ENCODE measurements at regions not wholly inside any gene's neighbourhood (a gene's known extent, or its start where the extent isn't known, plus 50 kb on each side); places are given as distances from the start of the nearest gene placed in this dataset.
"Not testable (repeated sequence)": the region's sequence is repeated elsewhere in the genome, so short reads cannot be mapped to it uniquely, and the experiment has no call there.

DNA sequence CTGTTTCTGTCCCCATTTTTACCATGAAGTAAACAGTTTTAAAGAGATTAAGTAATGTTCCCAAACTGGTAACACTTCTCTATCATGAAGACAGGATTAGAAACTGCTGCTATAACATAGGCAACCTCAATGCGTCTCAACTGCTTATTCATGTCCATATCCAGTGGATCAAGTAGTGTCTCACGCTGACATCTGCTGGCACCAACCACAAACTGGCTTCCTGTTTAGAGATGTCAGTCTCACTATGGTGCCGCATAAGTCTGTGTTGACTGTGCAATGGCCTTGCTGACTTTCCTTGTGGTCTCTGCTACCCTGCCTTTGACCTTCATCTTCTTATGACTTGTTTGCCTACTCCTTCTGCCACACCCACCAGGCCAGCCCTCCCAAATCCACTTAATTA lies 369.6 kb upstream of the DPP6 start:
- Histone ChIP-seq H3K36me3 (ENCODE audit: control insufficient read depth in 5 of 5, insufficient read depth in 5 of 5, low read length in 5 of 5) (no peaks in the 10 kb centered on the region), H3K4me1 (ENCODE audit: control insufficient read depth in 5 of 5, insufficient read depth in 5 of 5, low read length in 5 of 5) (no peaks in the 10 kb centered on the region), H3K9ac (ENCODE audit: low read length in 5 of 5) (no peak overlapping the region), H3K27ac (ENCODE audit: low read depth, low read length) (no peak overlapping the region), H3K9me3 (ENCODE audit: control insufficient read depth in 5 of 5, low read length in 5 of 5) (no peaks in the 10 kb centered on the region), H3K4me3 (ENCODE audit: low read depth in 1 of 5, low read length in 5 of 5) (no peak overlapping the region), H3K27me3 (ENCODE audit: control insufficient read depth in 5 of 5, insufficient read depth in 4 of 5, low read length in 5 of 5) (no peaks in the 10 kb centered on the region)

DNA sequence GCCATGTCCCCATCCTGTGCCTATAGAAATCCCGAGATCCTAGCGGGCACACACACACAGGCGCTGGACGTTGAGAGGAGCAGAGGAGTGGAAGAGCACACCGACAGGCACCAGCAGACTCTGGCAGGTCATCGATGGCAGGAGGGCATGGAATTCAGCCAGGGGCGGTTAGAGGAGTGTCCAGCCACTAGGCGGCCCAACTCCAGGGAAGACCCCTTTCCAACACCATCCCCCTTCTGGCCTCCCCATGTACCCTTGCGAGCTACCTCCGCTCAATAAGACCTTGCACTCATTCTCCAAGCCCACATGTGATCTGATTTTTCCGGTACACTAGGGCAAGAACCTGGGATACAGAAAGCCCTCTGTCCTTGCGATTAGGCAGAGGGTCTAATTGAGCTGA lies 356.0 kb upstream of the DPP6 start:
- H3K9me3 ChIP-seq (ENCODE audit: control insufficient read depth in 5 of 5, low read length in 5 of 5): no peaks in the 10 kb centered on the region
- H3K27ac ChIP-seq (ENCODE audit: low read depth, low read length): no peak overlapping the region
- H3K4me1 ChIP-seq (ENCODE audit: control insufficient read depth in 5 of 5, insufficient read depth in 5 of 5, low read length in 5 of 5): no peaks in the 10 kb centered on the region
- no peak overlapping the region for H3K9ac ChIP-seq (ENCODE audit: low read length in 5 of 5)
- H3K4me3 ChIP-seq (ENCODE audit: low read depth in 1 of 5, low read length in 5 of 5): no peak overlapping the region
- H3K36me3 ChIP-seq (ENCODE audit: control insufficient read depth in 5 of 5, insufficient read depth in 5 of 5, low read length in 5 of 5): no peaks in the 10 kb centered on the region
- H3K27me3 ChIP-seq (ENCODE audit: control insufficient read depth in 5 of 5, insufficient read depth in 4 of 5, low read length in 5 of 5): no peaks in the 10 kb centered on the region

DNA sequence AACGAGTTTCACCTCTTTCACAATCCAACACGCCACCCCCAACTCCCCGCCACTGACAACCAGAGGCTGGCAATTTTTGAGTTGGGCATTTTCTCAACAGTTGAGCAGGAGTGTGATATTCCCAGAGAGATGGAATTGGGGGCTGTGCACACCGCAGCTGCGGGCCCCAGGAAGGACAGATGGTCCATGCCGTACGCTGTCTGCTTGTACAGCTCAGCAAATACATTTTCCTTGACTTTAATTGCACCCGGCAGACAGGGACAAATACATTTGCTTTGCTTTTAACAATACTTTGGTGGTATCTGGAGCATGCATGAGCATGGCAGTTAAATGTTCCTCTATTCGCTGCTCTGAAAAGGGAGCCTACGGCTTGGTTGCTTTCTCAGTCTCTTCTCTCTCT lies 354.2 kb upstream of the DPP6 start:
- Histone ChIP-seq H3K27me3 (ENCODE audit: control insufficient read depth in 5 of 5, insufficient read depth in 4 of 5, low read length in 5 of 5) (no peaks in the 10 kb centered on the region), H3K36me3 (ENCODE audit: control insufficient read depth in 5 of 5, insufficient read depth in 5 of 5, low read length in 5 of 5) (no peaks in the 10 kb centered on the region), H3K4me1 (ENCODE audit: control insufficient read depth in 5 of 5, insufficient read depth in 5 of 5, low read length in 5 of 5) (no peaks in the 10 kb centered on the region), H3K27ac (ENCODE audit: low read depth, low read length) (no peak overlapping the region), H3K9me3 (ENCODE audit: control insufficient read depth in 5 of 5, low read length in 5 of 5) (peaks cover 0 to 5% (median 0%) of the 10 kb centered on the region in 5 donors), H3K4me3 (ENCODE audit: low read depth in 1 of 5, low read length in 5 of 5) (no peak overlapping the region), H3K9ac (ENCODE audit: low read length in 5 of 5) (no peak overlapping the region)

- no peaks in the 10 kb centered on the region for H3K4me1 ChIP-seq (ENCODE audit: control insufficient read depth in 5 of 5, insufficient read depth in 5 of 5, low read length in 5 of 5)
- H3K36me3 ChIP-seq (ENCODE audit: control insufficient read depth in 5 of 5, insufficient read depth in 5 of 5, low read length in 5 of 5): no peaks in the 10 kb centered on the region
- H3K9ac ChIP-seq (ENCODE audit: low read length in 5 of 5): no peak overlapping the region
- peaks cover 0 to 5% (median 0%) of the 10 kb centered on the region in 5 donors for H3K9me3 ChIP-seq (ENCODE audit: control insufficient read depth in 5 of 5, low read length in 5 of 5)
- H3K27ac ChIP-seq (ENCODE audit: low read depth, low read length): no peak overlapping the region
- no peak overlapping the region for H3K4me3 ChIP-seq (ENCODE audit: low read depth in 1 of 5, low read length in 5 of 5)
- no peaks in the 10 kb centered on the region for H3K27me3 ChIP-seq (ENCODE audit: control insufficient read depth in 5 of 5, insufficient read depth in 4 of 5, low read length in 5 of 5)
Measured at GRCh38 chr7:153701678-153702077, 350.5 kb upstream of the DPP6 start.

DNA sequence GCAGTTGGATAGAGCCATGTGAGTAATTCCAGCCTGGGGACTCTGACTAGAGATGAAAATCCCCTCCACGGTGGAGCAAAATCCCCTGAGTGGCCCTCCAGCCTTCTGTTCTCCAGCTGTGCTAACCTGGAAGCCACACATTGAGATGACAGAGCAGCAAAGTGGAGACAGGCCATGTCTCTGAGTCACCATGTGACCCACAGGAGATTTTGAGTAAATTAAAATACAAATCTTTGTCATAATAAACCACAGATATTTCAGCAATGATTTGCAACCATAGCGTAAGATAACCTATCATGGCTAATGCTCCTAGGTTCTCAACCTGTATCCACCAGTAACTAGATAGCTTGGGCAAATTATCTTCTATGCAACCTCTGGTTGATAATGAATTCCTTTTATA lies 328.3 kb upstream of the DPP6 start:
- not testable (repeated sequence) for H3K4me1 ChIP-seq (ENCODE audit: control insufficient read depth in 5 of 5, insufficient read depth in 5 of 5, low read length in 5 of 5); H3K27me3 ChIP-seq (ENCODE audit: control insufficient read depth in 5 of 5, insufficient read depth in 4 of 5, low read length in 5 of 5); H3K36me3 ChIP-seq (ENCODE audit: control insufficient read depth in 5 of 5, insufficient read depth in 5 of 5, low read length in 5 of 5); H3K9me3 ChIP-seq (ENCODE audit: control insufficient read depth in 5 of 5, low read length in 5 of 5); H3K4me3 ChIP-seq (ENCODE audit: low read depth in 1 of 5, low read length in 5 of 5); H3K9ac ChIP-seq (ENCODE audit: low read length in 5 of 5); H3K27ac ChIP-seq (ENCODE audit: low read depth, low read length)

GRCh38 chr7:153731504-153731903 lies 320.7 kb upstream of the DPP6 start:
- H3K27ac ChIP-seq (ENCODE audit: low read depth, low read length); H3K9me3 ChIP-seq (ENCODE audit: control insufficient read depth in 5 of 5, low read length in 5 of 5); H3K27me3 ChIP-seq (ENCODE audit: control insufficient read depth in 5 of 5, insufficient read depth in 4 of 5, low read length in 5 of 5); H3K9ac ChIP-seq (ENCODE audit: low read length in 5 of 5); H3K4me1 ChIP-seq (ENCODE audit: control insufficient read depth in 5 of 5, insufficient read depth in 5 of 5, low read length in 5 of 5); H3K4me3 ChIP-seq (ENCODE audit: low read depth in 1 of 5, low read length in 5 of 5); H3K36me3 ChIP-seq (ENCODE audit: control insufficient read depth in 5 of 5, insufficient read depth in 5 of 5, low read length in 5 of 5): not testable (repeated sequence)

DNA sequence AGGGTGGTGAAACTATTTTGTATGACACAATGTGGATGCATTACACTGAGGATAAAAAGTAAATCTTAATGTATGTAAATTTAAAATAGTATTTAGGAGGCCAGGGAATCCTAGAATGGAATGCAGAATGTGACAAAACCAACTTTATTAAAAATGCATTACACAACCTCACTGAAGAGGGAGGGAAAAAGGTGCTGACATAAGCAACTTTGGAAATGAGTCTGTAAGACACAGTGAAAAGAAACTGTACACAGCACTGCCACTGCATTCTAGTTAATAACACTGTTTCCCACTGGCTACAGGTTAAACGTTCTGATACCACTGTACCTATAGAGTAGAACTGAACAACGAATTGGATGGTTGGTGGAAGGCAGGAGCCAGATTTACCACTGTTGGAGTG lies 308.8 kb upstream of the DPP6 start:
- H3K27ac ChIP-seq (ENCODE audit: low read depth, low read length); H3K9ac ChIP-seq (ENCODE audit: low read length in 5 of 5); H3K9me3 ChIP-seq (ENCODE audit: control insufficient read depth in 5 of 5, low read length in 5 of 5); H3K4me1 ChIP-seq (ENCODE audit: control insufficient read depth in 5 of 5, insufficient read depth in 5 of 5, low read length in 5 of 5); H3K27me3 ChIP-seq (ENCODE audit: control insufficient read depth in 5 of 5, insufficient read depth in 4 of 5, low read length in 5 of 5); H3K36me3 ChIP-seq (ENCODE audit: control insufficient read depth in 5 of 5, insufficient read depth in 5 of 5, low read length in 5 of 5); H3K4me3 ChIP-seq (ENCODE audit: low read depth in 1 of 5, low read length in 5 of 5): not testable (repeated sequence)

- not testable (repeated sequence) for H3K4me3 ChIP-seq (ENCODE audit: low read depth in 1 of 5, low read length in 5 of 5); H3K27me3 ChIP-seq (ENCODE audit: control insufficient read depth in 5 of 5, insufficient read depth in 4 of 5, low read length in 5 of 5); H3K27ac ChIP-seq (ENCODE audit: low read depth, low read length)
Measured at GRCh38 chr7:153747969-153748368, 304.2 kb upstream of the DPP6 start.

DNA sequence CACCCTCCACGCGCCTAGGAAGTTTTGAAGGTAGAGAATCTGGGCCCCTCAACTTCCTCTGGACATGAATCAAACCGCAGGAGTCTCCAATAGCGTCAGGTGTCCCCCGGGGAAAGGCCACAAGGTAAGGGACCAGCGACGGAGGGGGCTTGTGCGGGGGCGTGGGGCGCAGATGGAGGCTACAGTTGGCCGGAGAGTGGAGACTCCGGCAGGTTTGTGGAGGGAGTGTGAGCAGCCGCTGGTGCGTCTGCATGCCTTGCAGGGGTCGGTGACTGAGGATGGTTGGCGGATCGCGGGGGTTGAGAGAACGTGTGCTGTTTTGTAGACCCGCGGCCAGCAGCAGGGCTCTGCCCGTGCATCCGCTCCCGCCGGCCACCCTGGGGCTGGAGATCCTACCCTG lies 303.3 kb upstream of the DPP6 start:
- H3K4me1 ChIP-seq (ENCODE audit: control insufficient read depth in 5 of 5, insufficient read depth in 5 of 5, low read length in 5 of 5); H3K9me3 ChIP-seq (ENCODE audit: control insufficient read depth in 5 of 5, low read length in 5 of 5); H3K4me3 ChIP-seq (ENCODE audit: low read depth in 1 of 5, low read length in 5 of 5); H3K36me3 ChIP-seq (ENCODE audit: control insufficient read depth in 5 of 5, insufficient read depth in 5 of 5, low read length in 5 of 5); H3K27ac ChIP-seq (ENCODE audit: low read depth, low read length); H3K27me3 ChIP-seq (ENCODE audit: control insufficient read depth in 5 of 5, insufficient read depth in 4 of 5, low read length in 5 of 5); H3K9ac ChIP-seq (ENCODE audit: low read length in 5 of 5): not testable (repeated sequence)

More at GRCh38 chr7:153747969-153748368, 304.2 kb upstream of the DPP6 start:
- not testable (repeated sequence) for H3K9me3 ChIP-seq (ENCODE audit: control insufficient read depth in 5 of 5, low read length in 5 of 5); H3K4me1 ChIP-seq (ENCODE audit: control insufficient read depth in 5 of 5, insufficient read depth in 5 of 5, low read length in 5 of 5); H3K36me3 ChIP-seq (ENCODE audit: control insufficient read depth in 5 of 5, insufficient read depth in 5 of 5, low read length in 5 of 5); H3K9ac ChIP-seq (ENCODE audit: low read length in 5 of 5)

- H3K9me3 ChIP-seq (ENCODE audit: control insufficient read depth in 5 of 5, low read length in 5 of 5); H3K4me1 ChIP-seq (ENCODE audit: control insufficient read depth in 5 of 5, insufficient read depth in 5 of 5, low read length in 5 of 5); H3K9ac ChIP-seq (ENCODE audit: low read length in 5 of 5); H3K4me3 ChIP-seq (ENCODE audit: low read depth in 1 of 5, low read length in 5 of 5); H3K36me3 ChIP-seq (ENCODE audit: control insufficient read depth in 5 of 5, insufficient read depth in 5 of 5, low read length in 5 of 5); H3K27ac ChIP-seq (ENCODE audit: low read depth, low read length); H3K27me3 ChIP-seq (ENCODE audit: control insufficient read depth in 5 of 5, insufficient read depth in 4 of 5, low read length in 5 of 5): not testable (repeated sequence)
Measured at GRCh38 chr7:153765869-153766268, 286.3 kb upstream of the DPP6 start.

- H3K27me3 ChIP-seq (ENCODE audit: control insufficient read depth in 5 of 5, insufficient read depth in 4 of 5, low read length in 5 of 5); H3K9ac ChIP-seq (ENCODE audit: low read length in 5 of 5); H3K27ac ChIP-seq (ENCODE audit: low read depth, low read length); H3K4me1 ChIP-seq (ENCODE audit: control insufficient read depth in 5 of 5, insufficient read depth in 5 of 5, low read length in 5 of 5); H3K36me3 ChIP-seq (ENCODE audit: control insufficient read depth in 5 of 5, insufficient read depth in 5 of 5, low read length in 5 of 5); H3K9me3 ChIP-seq (ENCODE audit: control insufficient read depth in 5 of 5, low read length in 5 of 5); H3K4me3 ChIP-seq (ENCODE audit: low read depth in 1 of 5, low read length in 5 of 5): not testable (repeated sequence)
Measured at GRCh38 chr7:153766926-153767325, 285.3 kb upstream of the DPP6 start.
